K562 (cell line): ENCODE measurements at regions not wholly inside any gene's neighbourhood (a gene's known extent, or its start where the extent isn't known, plus 50 kb on each side); places are given as distances from the start of the nearest gene placed in this dataset.

Experiments used
- ATAC-seq: fragments of 200-7000 bp; cut with Tn5 transposase; 3 replicates; pipeline ENCODE4 v1.9.1; 2020; ENCODE audit warnings: moderate library complexity
- BruUV-seq: library from RNA; stranded (reverse); fragments of 400-500 nt; replicated peaks from 2 replicates; lab custom pipeline; 2021; lab: Mats Ljungman, UMichigan
- CTCF ChIA-PET: fragments of 300-600 bp; formaldehyde crosslinking; extraction: SDS; loops from one replicate; lab custom pipeline; 2021; ENCODE audit warnings: low intra/inter-chr PET ratio; lab: Yijun Ruan, JAX
- POLR2A ChIA-PET: fragments of 300-600, 350-650 bp; sonication (Branson Sonifier 250); formaldehyde crosslinking; extraction: SDS; loops from one replicate; lab custom pipeline; 2021; ENCODE audit warnings: antibody characterized with exemption, inconsistent platforms; lab: Yijun Ruan, JAX
- DNase-seq, 4 experiments: peaks; one replicate each; pipeline versions ENCODE4 v3.0.0 to v3.0.0-alpha.2; 2011 to 2018; ENCODE audit warnings: low spot score in 3 of 4, mixed read lengths in 3 of 4; ENCODE audit errors: extremely low read depth in 1 of 4
- FAIRE-seq: peaks from 2 replicates; lab custom pipeline; 2011; peaks lifted over from hg19 to GRCh38; lab: Jason Lieb, UNC
- H2AFZ ChIP-seq: 2 replicates; pipeline ENCODE4 v1.6.0; 2011; ENCODE audit warnings: low read depth, low read length, control low read depth, inconsistent platforms
- H3K27ac ChIP-seq: fragments of 200-600 bp; 3 replicates; pipeline ENCODE4 v1.8.0; 2011; ENCODE audit warnings: low read depth, mild to moderate bottlenecking, control low read depth, inconsistent platforms, low read length, moderate library complexity, mixed read lengths; ENCODE audit errors: extremely low read depth
- H3K27me3 ChIP-seq, 2 experiments: fragments of 300-600 bp in 1 of 2; 2 replicates in 1 of 2; 3 replicates in 1 of 2; pipeline versions ENCODE4 v1.6.0 to v1.8.0; 2011; ENCODE audit warnings: inconsistent platforms in 2 of 2, low read length in 2 of 2, mild to moderate bottlenecking in 1 of 2, mixed read lengths in 1 of 2, moderate library complexity in 1 of 2; ENCODE audit not compliant: control insufficient read depth in 2 of 2, insufficient read depth in 2 of 2
- H3K36me3 ChIP-seq: fragments of 300-600 bp; 3 replicates; pipeline ENCODE4 v1.8.0; 2011; ENCODE audit warnings: mild to moderate bottlenecking, low read length, inconsistent platforms; ENCODE audit not compliant: control insufficient read depth, insufficient read depth
- H3K4me1 ChIP-seq, 2 experiments: fragments of 200-600 bp in 1 of 2; replicated peaks in 1 of 2; 2 replicates in 1 of 2; 3 replicates in 1 of 2; pipeline versions ENCODE4 v1.5.1 to v1.8.0; 2011; ENCODE audit warnings: inconsistent platforms in 2 of 2, low read length in 2 of 2, mild to moderate bottlenecking in 1 of 2, mixed read lengths in 1 of 2, moderate library complexity in 1 of 2; ENCODE audit not compliant: control insufficient read depth in 2 of 2, insufficient read depth in 2 of 2
- H3K4me2 ChIP-seq: 2 replicates; pipeline ENCODE4 v1.6.1; 2011; ENCODE audit warnings: low read length, control low read depth, inconsistent platforms, mixed read lengths; ENCODE audit not compliant: insufficient read depth
- H3K4me3 ChIP-seq: fragments of 200-600 bp; sonication (generic), shearing (Covaris generic); 2 replicates; pipeline ENCODE4 v1.5.1; 2016; ENCODE audit warnings: control low read depth, inconsistent platforms
- H3K79me2 ChIP-seq: fragments of 200-600 bp; 3 replicates; pipeline ENCODE4 v1.8.0; 2011; ENCODE audit warnings: low read length, inconsistent platforms; ENCODE audit not compliant: control insufficient read depth, insufficient read depth
- H3K9ac ChIP-seq, 2 experiments: 2 replicates each; pipeline versions ENCODE4 v1.6.0 to v1.6.1; 2011; ENCODE audit warnings: low read depth in 2 of 2, low read length in 2 of 2, control low read depth in 1 of 2, inconsistent platforms in 1 of 2, mild to moderate bottlenecking in 1 of 2, mixed read lengths in 1 of 2; ENCODE audit not compliant: insufficient read depth in 1 of 2
- H3K9me1 ChIP-seq: one replicate; pipeline ENCODE4 v1.6.0; 2011; ENCODE audit warnings: inconsistent platforms, mild to moderate bottlenecking, low read length, moderate library complexity; ENCODE audit not compliant: control insufficient read depth, insufficient read depth
- H3K9me3 ChIP-seq: replicated peaks from 2 replicates; pipeline ENCODE4 v1.5.1; 2011; ENCODE audit warnings: low read depth, low read length, inconsistent platforms; ENCODE audit not compliant: control insufficient read depth, insufficient read depth
- H4K20me1 ChIP-seq: replicated peaks from 2 replicates; pipeline ENCODE4 v1.6.1; 2011; ENCODE audit warnings: low read length, inconsistent platforms, mixed read lengths; ENCODE audit not compliant: control insufficient read depth, insufficient read depth
- CEBPB ChIP-seq: fragments of 450-650 bp; IDR thresholded peaks from 2 replicates; pipeline ENCODE4 v1.6.1; 2016; ENCODE audit warnings: missing genetic modification characterization, missing compliant biosample characterization
- DIDO1 ChIP-seq: fragments of 450-650 bp; IDR thresholded peaks from 2 replicates; pipeline ENCODE4 v1.6.1; 2016; ENCODE audit warnings: low read depth, missing biosample characterization, missing genetic modification characterization
- GABPB1 ChIP-seq: sonication (generic); formaldehyde crosslinking; IDR thresholded peaks from 2 replicates; pipeline ENCODE4 v1.8.0; 2022; ENCODE audit warnings: mild to moderate bottlenecking, missing genetic modification reagents
- MCM2 ChIP-seq: fragments of 450-650 bp; IDR thresholded peaks from 2 replicates; pipeline ENCODE4 v1.6.1; 2017; ENCODE audit warnings: low read depth, mild to moderate bottlenecking
- SMC3 ChIP-seq: conservative IDR thresholded peaks from 2 replicates; pipeline ENCODE4 v1.6.1; 2011; ENCODE audit warnings: low read depth, low read length, improper control_type of control experiment; ENCODE audit not compliant: insufficient read depth
- TEAD2 ChIP-seq: fragments of 450-650 bp; IDR thresholded peaks from 2 replicates; pipeline ENCODE4 v1.6.1; 2016; ENCODE audit warnings: missing genetic modification characterization, control low read depth, missing compliant biosample characterization
- YY1 ChIP-seq, 3 experiments: IDR thresholded peaks; 2 replicates each; pipeline ENCODE4 v1.6.1; 2011; ENCODE audit warnings: low read length in 2 of 3, mild to moderate bottlenecking in 2 of 3, moderate library complexity in 2 of 3, borderline replicate concordance in 1 of 3, control low read depth in 1 of 3, low read depth in 1 of 3; ENCODE audit not compliant: insufficient read depth in 3 of 3, insufficient replicate concordance in 2 of 3, control insufficient read depth in 1 of 3, insufficient read length in 1 of 3; ENCODE audit errors: extremely low read depth in 1 of 3
- ZKSCAN3 ChIP-seq: fragments of 250-450 bp; sonication (Bioruptor Pico); IDR thresholded peaks from 2 replicates; pipeline ENCODE4 v1.4.0; 2020
- ZNF347 ChIP-seq: fragments of 450-650 bp; formaldehyde crosslinking; IDR thresholded peaks from 2 replicates; pipeline ENCODE4 v1.4.0; 2020; ENCODE audit warnings: low read depth, mild to moderate bottlenecking, moderate library complexity
- ZNF57 ChIP-seq: fragments of 450-650 bp; formaldehyde crosslinking; IDR thresholded peaks from 2 replicates; pipeline ENCODE4 v1.4.0; 2020; ENCODE audit warnings: mild to moderate bottlenecking, moderate library complexity
- ZSCAN29 ChIP-seq: fragments of 450-650 bp; IDR thresholded peaks from 2 replicates; pipeline ENCODE4 v1.6.1; 2017
- WGBS: fragments of 100-300 bp; shearing (Covaris generic); methylation state at CpG from one replicate; pipeline ENCODE4 v1.1.6; 2016; ENCODE audit warnings: low coverage, mixed read lengths; ENCODE audit not compliant: insufficient coverage; ENCODE audit errors: missing lambda C conversion rate; 5-methylcytosine and 5-hydroxymethylcytosine counted together
- in situ Hi-C: fragments of 300-500 bp; cut with MboI; formaldehyde crosslinking; loops from 4 replicates; pipeline ENCODE4 v1.15.0; 2018; ENCODE audit warnings: inconsistent platforms, mixed read lengths
- intact Hi-C: fragments of 100-400 bp; cut with micrococcal nuclease; formaldehyde crosslinking; loops from 2 replicates; pipeline ENCODE4 v1.14.2; 2022
- TF ChIP-seq, protein P1 (sequence below): fragments of 200-400 bp; formaldehyde crosslinking; IDR thresholded peaks from 2 replicates; pipeline ENCODE4 v1.6.1; 2017; ENCODE audit warnings: mild to moderate bottlenecking, low read depth, low read length, moderate library complexity

GRCh38 chr10:64102916-64103315 lies 581.7 kb downstream of the REEP3 start (continued):
- TF ChIP-seq ZKSCAN3 (no peak), SMC3 (no peak), YY1 (IDR thresholded peaks at IDR 0.05; ENCODE audit: borderline replicate concordance in 1 of 3, control insufficient read depth in 1 of 3, extremely low read depth in 1 of 3, insufficient read depth in 3 of 3, insufficient read length in 1 of 3, insufficient replicate concordance in 2 of 3, low read depth in 1 of 3, low read length in 2 of 3) (no peak), ZNF347 (CRISPR knock-in tag) (no peak), MCM2 (no peak), DIDO1 (tag) (no peak), GABPB1 (CRISPR knock-in tag) (no peak)
- TF ChIP-seq, protein P1, sequence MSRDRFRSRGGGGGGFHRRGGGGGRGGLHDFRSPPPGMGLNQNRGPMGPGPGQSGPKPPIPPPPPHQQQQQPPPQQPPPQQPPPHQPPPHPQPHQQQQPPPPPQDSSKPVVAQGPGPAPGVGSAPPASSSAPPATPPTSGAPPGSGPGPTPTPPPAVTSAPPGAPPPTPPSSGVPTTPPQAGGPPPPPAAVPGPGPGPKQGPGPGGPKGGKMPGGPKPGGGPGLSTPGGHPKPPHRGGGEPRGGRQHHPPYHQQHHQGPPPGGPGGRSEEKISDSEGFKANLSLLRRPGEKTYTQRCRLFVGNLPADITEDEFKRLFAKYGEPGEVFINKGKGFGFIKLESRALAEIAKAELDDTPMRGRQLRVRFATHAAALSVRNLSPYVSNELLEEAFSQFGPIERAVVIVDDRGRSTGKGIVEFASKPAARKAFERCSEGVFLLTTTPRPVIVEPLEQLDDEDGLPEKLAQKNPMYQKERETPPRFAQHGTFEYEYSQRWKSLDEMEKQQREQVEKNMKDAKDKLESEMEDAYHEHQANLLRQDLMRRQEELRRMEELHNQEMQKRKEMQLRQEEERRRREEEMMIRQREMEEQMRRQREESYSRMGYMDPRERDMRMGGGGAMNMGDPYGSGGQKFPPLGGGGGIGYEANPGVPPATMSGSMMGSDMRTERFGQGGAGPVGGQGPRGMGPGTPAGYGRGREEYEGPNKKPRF, result no peak
- TF ChIP-seq, all 486 proteins: peak for 0

- ChIA-PET POLR2A (interaction anchor here (0.8 to 2.0 kb wide), 3 partner anchors 9 to 20 kb away, joined by 3 to 6 read pairs (median 5); no protein-coding TSS in a partner anchor), CTCF (no interaction called here)
- no peaks in the 10 kb centered on the region; a peak in 1 of 5 replicates for H3K27me3 ChIP-seq
- no peak for FAIRE-seq
- H3K4me3 ChIP-seq, result no peak overlapping the region
- no peaks in the 10 kb centered on the region for H3K4me1 ChIP-seq
- WGBS, result 1% methylated on average over 6 of the region's 6 CpGs
- TF ChIP-seq ZSCAN29 (no peak), TEAD2 (tag) (no peak), ZNF57 (CRISPR knock-in tag) (no peak), CEBPB (no peak)
- no peak overlapping the region for H2AFZ ChIP-seq
- DNase-seq, result no peak
- H3K9ac ChIP-seq, result no peak overlapping the region
- no peaks in the 10 kb centered on the region for H4K20me1 ChIP-seq
- no peak overlapping the region for H3K27ac ChIP-seq
- H3K9me3 ChIP-seq, result no peaks in the 10 kb centered on the region
- no peaks in the 10 kb centered on the region for H3K9me1 ChIP-seq
- H3K4me2 ChIP-seq, result no peak overlapping the region
- no TSS peak for BruUV-seq
- in situ Hi-C loops, result no loop called here
- H3K79me2 ChIP-seq, result no peaks in the 10 kb centered on the region
- intact Hi-C loops, result no loop called here
- no peak for ATAC-seq
- H3K36me3 ChIP-seq, result no peaks in the 10 kb centered on the region
Observed at GRCh38 chr10:64103750-64104470, 582.7 kb downstream of the REEP3 start.
